GM21786 (cell line): ENCODE measurements at regions not wholly inside any gene's neighbourhood (a gene's known extent, or its start where the extent isn't known, plus 50 kb on each side); places are given as distances from the start of the nearest gene placed in this dataset.

ENCODE experiments used
- ATAC-seq: cut with Tn5 transposase; IDR thresholded peaks from one replicate; pipeline ENCODE4 v1.9.1; 2021; ENCODE audit not compliant: unreplicated experiment

GRCh38 chr4:137343221-137343620 is 189.1 kb downstream of the PCDH18 start:
- ATAC-seq, result no peak

- ATAC-seq, result no peak
These were observed 199.3 kb downstream of the PCDH18 start for GRCh38 chr4:137333031-137333430.

GRCh38 chr4:137312257-137312656 is 220.0 kb downstream of the PCDH18 start:
- no peak for ATAC-seq

- ATAC-seq, result no peak
These were observed 221.5 kb downstream of the PCDH18 start for GRCh38 chr4:137310593-137311490.

GRCh38 chr4:137310166-137310565 is 222.1 kb downstream of the PCDH18 start:
- no peak for ATAC-seq

GRCh38 chr4:137309424-137309823 is 222.9 kb downstream of the PCDH18 start:
- no peak for ATAC-seq

GRCh38 chr4:137307806-137308205 is 224.5 kb downstream of the PCDH18 start:
- ATAC-seq, result no peak

GRCh38 chr4:137300776-137301175 is 231.5 kb downstream of the PCDH18 start:
- ATAC-seq, result no peak

- ATAC-seq, result no peak
These were observed 233.0 kb downstream of the PCDH18 start for GRCh38 chr4:137299281-137299680.

GRCh38 chr4:137293281-137293680 is 239.0 kb downstream of the PCDH18 start:
- ATAC-seq, result no peak

- no peak for ATAC-seq
These were observed 248.6 kb downstream of the PCDH18 start for GRCh38 chr4:137283737-137284136.

GRCh38 chr4:137278431-137278830 is 253.9 kb downstream of the PCDH18 start:
- ATAC-seq, result no peak

- ATAC-seq, result no peak
These were observed 257.9 kb downstream of the PCDH18 start for GRCh38 chr4:137274404-137274803.

- ATAC-seq, result no peak
These were observed 265.3 kb downstream of the PCDH18 start for GRCh38 chr4:137267024-137267423.

- no peak for ATAC-seq
These were observed 265.8 kb downstream of the PCDH18 start for GRCh38 chr4:137266511-137266910.

GRCh38 chr4:137263206-137263605 is 269.1 kb downstream of the PCDH18 start:
- no peak for ATAC-seq

- ATAC-seq, result no peak
These were observed 278.3 kb downstream of the PCDH18 start for GRCh38 chr4:137253949-137254348.

- no peak for ATAC-seq
These were observed 283.2 kb downstream of the PCDH18 start for GRCh38 chr4:137249112-137249511.

- no peak for ATAC-seq
These were observed 293.7 kb downstream of the PCDH18 start for GRCh38 chr4:137238456-137239162.

- ATAC-seq, result no peak
These were observed 305.4 kb downstream of the PCDH18 start for GRCh38 chr4:137226900-137227299.

GRCh38 chr4:137226221-137226620 is 306.1 kb downstream of the PCDH18 start:
- ATAC-seq, result no peak
